ENCODE measurements at regions not wholly inside any gene's neighbourhood (a gene's known extent, or its start where the extent isn't known, plus 50 kb on each side); places are given as distances from the start of the nearest gene placed in this dataset.

DNA sequence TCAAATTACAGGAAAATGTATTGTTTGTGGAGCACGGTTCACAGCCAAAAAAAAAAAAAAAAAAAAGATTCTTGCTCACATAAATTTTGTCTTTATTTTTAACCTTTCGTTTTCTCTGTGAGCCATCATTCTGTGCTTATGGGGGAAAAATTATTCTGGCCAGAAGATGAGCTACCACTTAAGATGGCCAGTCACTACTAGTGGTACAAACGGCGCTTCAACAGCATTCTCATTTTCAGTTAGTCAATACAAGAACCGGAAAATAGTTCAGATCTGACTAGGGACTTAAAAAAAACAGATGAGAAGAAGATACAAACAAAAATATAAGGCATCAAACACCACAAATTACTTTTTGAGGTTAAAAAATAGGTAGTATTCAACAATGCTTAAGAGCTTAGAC lies 158.6 kb upstream of the CNTN5 start:
- TF ChIP-seq, protein P1, sequence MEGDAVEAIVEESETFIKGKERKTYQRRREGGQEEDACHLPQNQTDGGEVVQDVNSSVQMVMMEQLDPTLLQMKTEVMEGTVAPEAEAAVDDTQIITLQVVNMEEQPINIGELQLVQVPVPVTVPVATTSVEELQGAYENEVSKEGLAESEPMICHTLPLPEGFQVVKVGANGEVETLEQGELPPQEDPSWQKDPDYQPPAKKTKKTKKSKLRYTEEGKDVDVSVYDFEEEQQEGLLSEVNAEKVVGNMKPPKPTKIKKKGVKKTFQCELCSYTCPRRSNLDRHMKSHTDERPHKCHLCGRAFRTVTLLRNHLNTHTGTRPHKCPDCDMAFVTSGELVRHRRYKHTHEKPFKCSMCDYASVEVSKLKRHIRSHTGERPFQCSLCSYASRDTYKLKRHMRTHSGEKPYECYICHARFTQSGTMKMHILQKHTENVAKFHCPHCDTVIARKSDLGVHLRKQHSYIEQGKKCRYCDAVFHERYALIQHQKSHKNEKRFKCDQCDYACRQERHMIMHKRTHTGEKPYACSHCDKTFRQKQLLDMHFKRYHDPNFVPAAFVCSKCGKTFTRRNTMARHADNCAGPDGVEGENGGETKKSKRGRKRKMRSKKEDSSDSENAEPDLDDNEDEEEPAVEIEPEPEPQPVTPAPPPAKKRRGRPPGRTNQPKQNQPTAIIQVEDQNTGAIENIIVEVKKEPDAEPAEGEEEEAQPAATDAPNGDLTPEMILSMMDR (IDR thresholded peaks at IDR 0.05; ENCODE audit: low read depth, low read length, missing input control): no peak
- TF ChIP-seq JUND (IDR thresholded peaks at IDR 0.05) (no peak), TAF1 (conservative IDR thresholded peaks at IDR 0.05) (no peak), YY1 (IDR thresholded peaks at IDR 0.05) (no peak), RXRA (IDR thresholded peaks at IDR 0.05) (no peak), GABPA (IDR thresholded peaks at IDR 0.05 in 1 of 2, conservative IDR thresholded peaks at IDR 0.05 in 1 of 2) (no peak), SP1 (IDR thresholded peaks at IDR 0.05) (no peak), FOXA2 (IDR thresholded peaks at IDR 0.05) (no peak), NR2F2 (IDR thresholded peaks at IDR 0.05) (no peak), RAD21 (IDR thresholded peaks at IDR 0.05) (no peak)
- TF ChIP-seq, protein P2, sequence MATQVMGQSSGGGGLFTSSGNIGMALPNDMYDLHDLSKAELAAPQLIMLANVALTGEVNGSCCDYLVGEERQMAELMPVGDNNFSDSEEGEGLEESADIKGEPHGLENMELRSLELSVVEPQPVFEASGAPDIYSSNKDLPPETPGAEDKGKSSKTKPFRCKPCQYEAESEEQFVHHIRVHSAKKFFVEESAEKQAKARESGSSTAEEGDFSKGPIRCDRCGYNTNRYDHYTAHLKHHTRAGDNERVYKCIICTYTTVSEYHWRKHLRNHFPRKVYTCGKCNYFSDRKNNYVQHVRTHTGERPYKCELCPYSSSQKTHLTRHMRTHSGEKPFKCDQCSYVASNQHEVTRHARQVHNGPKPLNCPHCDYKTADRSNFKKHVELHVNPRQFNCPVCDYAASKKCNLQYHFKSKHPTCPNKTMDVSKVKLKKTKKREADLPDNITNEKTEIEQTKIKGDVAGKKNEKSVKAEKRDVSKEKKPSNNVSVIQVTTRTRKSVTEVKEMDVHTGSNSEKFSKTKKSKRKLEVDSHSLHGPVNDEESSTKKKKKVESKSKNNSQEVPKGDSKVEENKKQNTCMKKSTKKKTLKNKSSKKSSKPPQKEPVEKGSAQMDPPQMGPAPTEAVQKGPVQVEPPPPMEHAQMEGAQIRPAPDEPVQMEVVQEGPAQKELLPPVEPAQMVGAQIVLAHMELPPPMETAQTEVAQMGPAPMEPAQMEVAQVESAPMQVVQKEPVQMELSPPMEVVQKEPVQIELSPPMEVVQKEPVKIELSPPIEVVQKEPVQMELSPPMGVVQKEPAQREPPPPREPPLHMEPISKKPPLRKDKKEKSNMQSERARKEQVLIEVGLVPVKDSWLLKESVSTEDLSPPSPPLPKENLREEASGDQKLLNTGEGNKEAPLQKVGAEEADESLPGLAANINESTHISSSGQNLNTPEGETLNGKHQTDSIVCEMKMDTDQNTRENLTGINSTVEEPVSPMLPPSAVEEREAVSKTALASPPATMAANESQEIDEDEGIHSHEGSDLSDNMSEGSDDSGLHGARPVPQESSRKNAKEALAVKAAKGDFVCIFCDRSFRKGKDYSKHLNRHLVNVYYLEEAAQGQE (IDR thresholded peaks at IDR 0.05): no peak
- TF ChIP-seq, protein P3, sequence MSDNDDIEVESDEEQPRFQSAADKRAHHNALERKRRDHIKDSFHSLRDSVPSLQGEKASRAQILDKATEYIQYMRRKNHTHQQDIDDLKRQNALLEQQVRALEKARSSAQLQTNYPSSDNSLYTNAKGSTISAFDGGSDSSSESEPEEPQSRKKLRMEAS (IDR thresholded peaks at IDR 0.05): no peak
- TF ChIP-seq, protein P4, sequence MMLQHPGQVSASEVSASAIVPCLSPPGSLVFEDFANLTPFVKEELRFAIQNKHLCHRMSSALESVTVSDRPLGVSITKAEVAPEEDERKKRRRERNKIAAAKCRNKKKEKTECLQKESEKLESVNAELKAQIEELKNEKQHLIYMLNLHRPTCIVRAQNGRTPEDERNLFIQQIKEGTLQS (IDR thresholded peaks at IDR 0.05): no peak
- TF ChIP-seq, protein P5, sequence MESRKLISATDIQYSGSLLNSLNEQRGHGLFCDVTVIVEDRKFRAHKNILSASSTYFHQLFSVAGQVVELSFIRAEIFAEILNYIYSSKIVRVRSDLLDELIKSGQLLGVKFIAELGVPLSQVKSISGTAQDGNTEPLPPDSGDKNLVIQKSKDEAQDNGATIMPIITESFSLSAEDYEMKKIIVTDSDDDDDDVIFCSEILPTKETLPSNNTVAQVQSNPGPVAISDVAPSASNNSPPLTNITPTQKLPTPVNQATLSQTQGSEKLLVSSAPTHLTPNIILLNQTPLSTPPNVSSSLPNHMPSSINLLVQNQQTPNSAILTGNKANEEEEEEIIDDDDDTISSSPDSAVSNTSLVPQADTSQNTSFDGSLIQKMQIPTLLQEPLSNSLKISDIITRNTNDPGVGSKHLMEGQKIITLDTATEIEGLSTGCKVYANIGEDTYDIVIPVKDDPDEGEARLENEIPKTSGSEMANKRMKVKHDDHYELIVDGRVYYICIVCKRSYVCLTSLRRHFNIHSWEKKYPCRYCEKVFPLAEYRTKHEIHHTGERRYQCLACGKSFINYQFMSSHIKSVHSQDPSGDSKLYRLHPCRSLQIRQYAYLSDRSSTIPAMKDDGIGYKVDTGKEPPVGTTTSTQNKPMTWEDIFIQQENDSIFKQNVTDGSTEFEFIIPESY (IDR thresholded peaks at IDR 0.05): no peak
